NCI-H1092 treated with DMSO at 0.1 percent for 48 hours (cell line): ENCODE measurements at regions not wholly inside any gene's neighbourhood (a gene's known extent, or its start where the extent isn't known, plus 50 kb on each side); places are given as distances from the start of the nearest gene placed in this dataset.

ENCODE experiments used
- DNase-seq: peaks from one replicate; lab custom pipeline; 2025; lab: John Stamatoyannopoulos, UW

- DNase-seq, result no peak
These were observed 128.8 kb upstream of the CDH4 start for GRCh38 chr20:61123286-61123685.

- DNase-seq, result no peak
These were observed 128.2 kb upstream of the CDH4 start for GRCh38 chr20:61123751-61124368.

DNA sequence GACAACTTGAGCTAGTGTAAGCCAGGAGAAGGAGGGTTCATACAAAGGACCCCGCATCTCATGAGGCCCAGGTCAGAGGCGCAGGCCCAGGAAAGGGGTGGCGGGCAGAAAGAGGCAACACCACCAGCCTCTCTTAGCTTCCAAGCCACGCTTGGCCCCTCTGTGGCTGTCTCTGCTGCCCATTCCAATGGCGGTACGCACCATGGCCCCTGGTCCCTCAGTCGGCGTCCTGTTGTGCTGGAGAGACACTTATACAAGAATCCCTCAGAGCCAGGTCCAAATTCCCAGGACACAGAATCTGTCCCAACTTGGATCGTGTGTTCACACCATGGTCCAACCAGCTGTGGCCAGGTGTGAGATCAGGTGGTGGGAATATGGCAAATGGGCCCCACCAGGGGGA is 127.0 kb upstream of the CDH4 start:
- DNase-seq, result no peak

DNA sequence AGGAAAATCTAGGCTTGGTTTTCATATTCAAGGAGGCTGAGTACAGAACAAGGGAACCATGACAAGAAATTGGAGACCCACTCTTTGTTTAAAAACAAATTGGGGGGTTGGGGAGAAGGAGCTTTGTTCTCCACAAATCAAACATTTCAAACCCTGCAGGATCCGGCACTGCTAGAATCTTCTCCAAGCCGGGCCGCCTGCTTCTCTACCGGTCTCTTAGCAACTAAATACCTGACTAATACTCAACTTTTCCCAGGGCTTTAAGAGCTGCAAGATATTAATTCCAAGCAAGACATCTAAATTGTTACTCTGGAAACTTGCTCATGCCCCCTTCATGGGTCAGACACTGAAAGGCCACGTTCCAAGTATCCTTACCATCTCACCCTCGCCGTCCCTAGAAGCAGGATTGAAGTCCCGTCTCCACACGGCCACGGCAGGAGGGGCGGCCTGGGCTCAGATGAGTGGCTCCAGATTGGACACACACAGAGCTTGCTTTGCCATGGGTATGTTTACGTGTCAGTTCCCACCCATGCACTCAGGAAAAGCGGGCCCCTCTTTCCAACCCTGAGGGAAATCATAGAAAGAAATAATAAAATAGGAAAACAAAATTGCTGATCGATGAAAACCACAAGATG is 126.4 kb upstream of the CDH4 start:
- DNase-seq, result no peak

DNA sequence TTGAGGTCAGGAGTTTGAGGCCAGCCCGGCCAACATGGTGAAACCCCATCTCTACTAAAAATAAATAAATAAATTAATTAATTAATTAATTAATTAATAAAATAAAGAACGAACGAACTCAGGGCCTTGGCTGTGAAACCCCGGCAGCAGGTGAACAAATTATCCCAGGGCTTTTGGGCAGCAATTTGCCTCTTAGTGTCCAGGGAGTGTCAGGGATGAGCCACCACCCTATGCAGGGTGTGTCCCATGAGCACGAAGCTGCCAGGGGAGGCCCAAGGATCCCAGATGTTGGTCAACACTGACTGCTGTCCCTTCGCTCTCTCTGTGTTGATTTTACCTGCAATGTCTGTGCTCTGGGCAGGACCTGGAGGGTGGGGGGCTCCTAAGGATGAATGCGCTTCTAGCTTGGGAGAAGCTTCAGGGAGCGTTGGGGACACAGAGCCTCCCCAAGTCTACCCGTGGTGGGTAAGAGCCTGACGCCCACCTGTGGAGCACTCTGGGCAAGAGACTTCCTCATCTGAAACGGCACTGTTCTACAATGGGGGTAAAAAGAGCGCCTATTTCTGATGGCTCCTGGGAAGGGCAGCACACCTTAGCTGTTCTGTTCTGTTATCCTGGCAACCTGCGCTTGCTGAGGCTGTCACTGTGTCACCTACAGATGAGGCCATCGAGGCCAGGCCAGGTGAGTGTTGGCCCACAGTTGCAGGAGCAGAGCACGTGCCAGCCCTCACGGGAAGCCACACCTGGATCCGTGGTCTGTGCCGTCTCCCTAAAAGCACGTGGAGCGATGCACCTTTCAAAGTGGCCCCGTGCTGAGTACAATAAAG is 125.5 kb upstream of the CDH4 start:
- DNase-seq, result no peak

- no peak for DNase-seq
These were observed 124.6 kb upstream of the CDH4 start for GRCh38 chr20:61127311-61128039.

GRCh38 chr20:61128701-61129269 is 123.3 kb upstream of the CDH4 start:
- no peak for DNase-seq

- DNase-seq, result no peak
These were observed 122.8 kb upstream of the CDH4 start for GRCh38 chr20:61129311-61129710.

DNA sequence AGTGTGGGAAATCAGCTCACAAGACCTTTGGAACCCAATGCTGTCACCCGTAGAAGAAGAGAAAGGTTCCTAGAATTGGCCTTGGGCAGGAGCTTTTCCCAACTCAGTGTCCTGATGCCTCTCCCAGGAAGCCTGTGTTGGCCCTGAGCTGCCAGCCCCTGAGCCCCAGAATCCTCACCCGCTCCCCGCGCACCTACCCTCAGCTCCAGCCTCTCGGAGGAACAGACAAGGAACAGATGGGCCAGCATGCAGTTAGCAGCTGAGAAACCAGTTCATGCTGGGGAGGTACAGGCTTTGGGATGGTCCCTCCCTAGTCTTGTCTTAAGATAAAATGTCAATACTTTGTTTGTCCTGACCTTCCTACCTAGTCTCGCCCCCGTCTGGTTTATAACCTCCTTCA is 121.9 kb upstream of the CDH4 start:
- no peak for DNase-seq

DNA sequence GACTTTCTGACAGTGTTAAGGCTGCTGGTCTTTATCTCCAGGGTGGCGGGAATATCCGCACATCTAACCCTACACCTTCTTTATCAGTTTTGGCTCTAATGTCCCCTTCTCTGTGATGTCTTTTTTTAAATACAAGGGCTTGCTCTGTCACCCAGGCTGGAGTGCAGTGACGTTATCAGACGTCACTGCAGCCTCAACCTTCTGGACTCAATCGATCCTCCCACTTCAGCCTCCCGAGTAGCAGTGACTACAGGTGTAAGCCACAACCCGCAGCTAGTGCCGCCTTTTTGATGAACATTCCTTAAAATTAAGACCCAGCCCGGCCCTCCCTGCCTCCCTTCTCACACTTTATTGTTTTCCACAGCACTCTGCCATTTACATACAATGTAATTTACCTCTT is 120.1 kb upstream of the CDH4 start:
- DNase-seq, result no peak

DNA sequence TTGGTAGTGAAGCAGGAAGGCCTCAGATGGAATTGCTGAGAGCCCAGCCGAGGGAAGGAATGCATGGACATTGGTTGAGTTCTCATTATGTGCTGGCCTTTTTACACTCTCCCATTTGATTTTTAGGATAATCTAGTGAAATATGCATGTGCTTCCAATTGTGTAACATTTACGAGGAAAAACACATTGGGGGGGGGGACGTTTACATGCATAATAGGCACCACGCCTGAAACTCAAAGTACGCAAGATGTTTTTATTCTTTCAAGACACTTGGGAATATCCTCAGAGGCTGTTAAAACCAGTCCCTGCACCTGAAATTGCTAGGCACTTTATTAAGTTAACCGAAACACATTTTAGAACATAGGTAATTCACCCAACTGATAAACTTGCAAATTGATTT is 118.5 kb upstream of the CDH4 start:
- no peak for DNase-seq

DNA sequence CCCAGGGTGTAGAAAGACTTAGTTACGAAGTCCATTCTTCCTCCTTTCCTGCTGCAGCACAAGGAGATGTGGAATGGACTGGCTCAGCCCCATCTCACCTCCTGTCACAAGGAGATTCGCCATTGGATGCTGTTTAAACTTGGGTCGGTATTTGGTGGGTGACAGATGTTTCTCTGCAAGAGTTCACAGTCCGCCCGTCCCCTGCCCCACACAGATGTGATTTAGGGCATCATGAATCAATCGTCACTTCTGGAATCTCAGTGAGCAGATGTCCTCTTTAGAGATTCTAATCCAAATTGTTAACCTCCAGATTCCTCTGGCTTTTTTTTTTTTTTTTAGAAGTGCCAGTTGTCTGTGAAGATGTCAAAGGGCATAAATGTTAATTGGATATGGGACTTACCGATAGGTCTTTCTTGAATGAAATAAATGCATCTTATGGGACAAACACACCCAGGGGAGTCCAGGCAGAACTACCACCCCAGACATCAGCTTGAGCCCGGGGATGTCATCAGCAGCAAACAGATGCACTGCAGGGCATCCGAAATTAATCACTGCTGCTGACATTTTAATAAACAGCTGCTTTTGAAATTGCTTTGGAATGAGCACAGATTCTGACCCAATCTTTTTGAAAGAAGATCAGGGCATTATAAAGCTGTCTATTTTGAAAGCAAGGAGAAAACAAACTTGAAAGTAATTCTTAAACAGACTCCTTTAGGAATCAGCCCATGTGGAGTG is 117.6 kb upstream of the CDH4 start:
- no peak for DNase-seq

DNA sequence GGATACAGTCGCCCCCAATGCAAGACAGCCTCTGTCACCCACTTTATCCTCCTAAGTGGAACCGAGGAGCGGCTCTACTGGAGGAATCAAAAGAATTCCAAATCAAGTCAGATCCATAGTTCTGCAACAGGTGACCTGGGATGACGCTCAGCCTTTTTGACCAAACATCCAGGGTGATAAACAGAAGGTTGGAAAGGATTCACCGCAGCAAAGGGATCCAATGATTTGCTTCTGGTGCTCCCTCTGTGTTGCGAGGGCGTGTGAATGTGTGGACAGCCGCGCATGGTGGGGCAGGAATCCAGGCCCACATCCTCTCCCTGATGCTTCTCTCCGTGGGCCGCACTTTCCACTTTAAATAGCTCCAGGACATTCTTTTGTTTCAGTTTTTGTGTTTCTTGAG is 116.8 kb upstream of the CDH4 start:
- no peak for DNase-seq

DNA sequence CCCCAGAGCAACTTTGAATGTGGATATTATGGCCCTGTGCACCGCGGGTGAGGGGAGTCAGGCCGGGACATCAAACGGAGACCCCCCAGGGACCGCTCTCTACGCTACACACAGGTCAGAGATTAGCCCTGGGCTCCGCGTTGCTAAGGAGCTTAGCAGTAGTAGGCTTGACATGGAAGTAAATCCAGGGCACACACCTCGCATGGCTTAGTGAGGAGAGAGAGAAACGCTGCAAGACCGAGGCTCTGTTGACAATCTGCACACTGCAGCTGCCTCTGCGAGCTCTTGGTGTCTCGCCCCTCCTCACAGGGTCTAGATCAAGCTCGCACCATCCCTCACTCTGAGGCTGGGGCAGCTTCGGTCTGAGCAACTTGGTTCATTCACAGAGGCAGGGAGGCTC is 116.1 kb upstream of the CDH4 start:
- no peak for DNase-seq

- no peak for DNase-seq
These were observed 113.5 kb upstream of the CDH4 start for GRCh38 chr20:61138566-61138965.

- DNase-seq, result no peak
These were observed 113.0 kb upstream of the CDH4 start for GRCh38 chr20:61139031-61139430.

GRCh38 chr20:61140576-61140975 is 111.5 kb upstream of the CDH4 start:
- no peak for DNase-seq

DNA sequence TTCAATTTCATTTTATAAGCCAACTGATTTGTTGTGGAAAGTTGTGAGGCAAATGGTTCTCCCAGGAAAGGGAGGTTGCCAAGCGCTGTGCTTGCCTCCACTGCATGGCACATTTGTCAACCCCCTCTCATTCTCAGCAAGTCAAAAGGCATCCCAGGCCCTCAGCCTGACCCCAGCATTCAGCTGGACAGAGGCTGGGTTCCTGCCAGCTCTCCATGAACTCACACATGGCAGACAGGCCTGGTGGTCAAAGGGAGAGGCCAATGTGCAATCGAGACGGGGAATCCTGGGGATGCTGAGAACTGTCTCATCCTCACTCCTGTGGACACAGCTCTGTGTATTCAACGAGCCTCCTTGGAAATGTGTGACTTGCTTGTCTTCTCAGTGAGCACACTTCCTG is 106.0 kb upstream of the CDH4 start:
- DNase-seq, result no peak

DNA sequence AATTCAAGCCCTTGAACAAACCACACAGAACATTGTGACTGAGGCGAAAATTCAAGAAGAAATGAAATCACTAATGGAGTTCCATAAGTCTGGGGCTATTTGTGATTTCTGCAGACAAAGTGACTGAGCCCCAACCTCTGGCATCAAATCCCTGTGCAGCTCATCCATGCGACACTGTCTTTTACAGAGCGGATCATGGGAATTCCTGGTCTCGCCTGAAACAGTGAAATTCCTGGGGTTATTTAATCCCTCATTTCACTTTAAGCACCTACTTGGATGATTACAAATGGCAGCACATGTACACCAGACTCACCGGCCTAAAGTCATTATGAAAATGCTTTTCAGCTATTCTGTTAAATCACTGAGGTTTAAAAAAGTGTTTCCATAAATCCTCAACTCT is 102.4 kb upstream of the CDH4 start:
- no peak for DNase-seq

DNA sequence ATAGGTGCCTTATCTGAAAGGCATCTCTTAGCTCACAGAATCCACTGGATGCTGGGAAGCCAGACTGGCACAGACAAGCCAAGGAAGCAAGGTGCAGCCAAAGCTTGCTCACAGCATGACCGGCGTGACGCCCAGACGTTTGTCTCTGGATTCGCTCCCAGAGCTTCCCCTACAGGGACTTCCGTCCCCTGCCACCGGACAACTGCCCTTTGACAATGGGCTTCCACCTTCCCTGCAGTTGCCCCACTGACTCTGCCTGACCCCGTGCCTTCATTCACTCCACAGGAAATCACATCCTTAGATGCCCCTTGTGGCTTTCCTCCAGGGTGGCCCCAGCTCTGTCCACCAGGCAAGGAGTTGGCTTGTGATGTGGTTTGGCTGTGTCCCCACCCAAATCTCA is 94.8 kb upstream of the CDH4 start:
- no peak for DNase-seq

DNA sequence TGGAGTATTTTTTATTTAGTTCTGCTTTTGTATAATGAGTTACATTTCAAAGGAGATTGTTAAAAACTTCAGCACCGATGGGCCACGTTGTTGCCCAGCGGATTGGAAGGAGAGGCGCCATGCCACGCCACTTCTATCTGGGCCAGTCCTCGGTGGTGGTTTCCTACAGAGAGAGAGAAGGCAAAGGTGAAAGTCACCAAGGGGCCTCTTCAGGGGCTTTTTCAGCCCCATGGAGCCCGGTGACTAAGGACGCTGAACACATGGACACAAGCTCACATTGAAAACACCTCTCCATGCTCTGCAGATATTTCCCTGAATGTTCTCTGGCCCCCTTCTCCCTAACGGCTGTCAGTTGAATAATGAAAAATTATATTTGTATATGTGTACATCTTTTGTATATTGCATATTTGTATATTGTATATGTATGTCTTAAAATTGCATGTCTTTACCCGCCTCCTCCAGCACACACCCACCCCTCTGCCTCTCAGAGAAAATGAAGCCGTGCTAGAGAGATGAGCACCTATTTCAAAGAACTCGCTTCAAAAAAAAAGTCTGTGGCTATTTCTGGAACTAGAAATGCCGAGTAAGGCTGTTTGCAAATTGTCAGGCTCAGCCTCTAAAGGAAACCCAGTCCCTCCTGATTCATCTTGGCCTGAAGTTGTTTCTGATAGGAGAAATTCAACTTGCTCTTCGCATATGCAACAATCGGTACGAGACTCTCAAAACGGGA is 91.9 kb upstream of the CDH4 start:
- DNase-seq, result no peak
